CD4-positive, CD25-positive, alpha-beta regulatory T cell (primary cell): ENCODE measurements at regions not wholly inside any gene's neighbourhood (a gene's known extent, or its start where the extent isn't known, plus 50 kb on each side); places are given as distances from the start of the nearest gene placed in this dataset.

Experiments used
- ATAC-seq, 2 donors: fragments of 150-1000 bp; cut with Tn5 transposase; one replicate each; pipeline ENCODE4 v1.10.0; 2021; ENCODE audit warnings: low read depth in 2 of 2, moderate number of reproducible peaks in 2 of 2, moderate library complexity in 1 of 2
- DNase-seq, 3 donors: peaks; one replicate each; pipeline versions ENCODE4 v3.0.0 to v3.0.0-alpha.2; 2012 to 2022; ENCODE audit warnings: mixed read lengths in 1 of 3
- H3K27ac ChIP-seq: one replicate; pipeline ENCODE4 v1.7.0; 2013; ENCODE audit warnings: mild to moderate bottlenecking, low read length; ENCODE audit not compliant: insufficient read depth, poor library complexity, severe bottlenecking
- H3K27me3 ChIP-seq: one replicate; pipeline ENCODE4 v1.7.0; 2013; ENCODE audit warnings: low read length; ENCODE audit not compliant: control insufficient read depth, insufficient read depth
- H3K36me3 ChIP-seq: one replicate; pipeline ENCODE4 v1.7.0; 2013; ENCODE audit warnings: mild to moderate bottlenecking, low read length, moderate library complexity; ENCODE audit not compliant: control insufficient read depth, insufficient read depth
- H3K4me1 ChIP-seq: 2 replicates; pipeline ENCODE4 v1.7.0; 2013; ENCODE audit warnings: mild to moderate bottlenecking, low read length; ENCODE audit not compliant: insufficient read depth, control insufficient read depth, poor library complexity, severe bottlenecking
- H3K4me3 ChIP-seq: one replicate; pipeline ENCODE4 v1.7.0; 2013; ENCODE audit warnings: low read depth, mild to moderate bottlenecking, low read length, moderate library complexity
- H3K9me3 ChIP-seq, 2 experiments: 1 replicate in 1 of 2; 2 replicates in 1 of 2; pipeline ENCODE4 v1.7.0; 2013; ENCODE audit warnings: low read length in 2 of 2, mild to moderate bottlenecking in 1 of 2, moderate library complexity in 1 of 2; ENCODE audit not compliant: control insufficient read depth in 2 of 2
- H3K27ac Mint-ChIP-seq, 3 donors: one replicate each; pipeline ENCODE4 v1.8.0; 2020 to 2022; ENCODE audit warnings: mild to moderate bottlenecking in 3 of 3, mixed read lengths in 3 of 3, moderate library complexity in 2 of 3
- H3K27me3 Mint-ChIP-seq: one replicate; pipeline ENCODE4 v1.8.0; 2022; ENCODE audit warnings: mild to moderate bottlenecking, mixed read lengths
- H3K36me3 Mint-ChIP-seq: one replicate; pipeline ENCODE4 v1.8.0; 2020; ENCODE audit warnings: mixed read lengths
- H3K4me1 Mint-ChIP-seq, 4 donors: one replicate each; pipeline ENCODE4 v1.8.0; 2020 to 2022; ENCODE audit warnings: mixed read lengths in 4 of 4, mild to moderate bottlenecking in 1 of 4
- H3K4me3 Mint-ChIP-seq, 4 donors: one replicate each; pipeline ENCODE4 v1.8.0; 2020 to 2022; ENCODE audit warnings: mild to moderate bottlenecking in 4 of 4, mixed read lengths in 4 of 4, moderate library complexity in 3 of 4
- H3K9me3 Mint-ChIP-seq, 7 donors: one replicate each; pipeline ENCODE4 v1.8.0; 2020 to 2022; ENCODE audit warnings: mixed read lengths in 7 of 7, mild to moderate bottlenecking in 3 of 7, moderate library complexity in 2 of 7

DNA sequence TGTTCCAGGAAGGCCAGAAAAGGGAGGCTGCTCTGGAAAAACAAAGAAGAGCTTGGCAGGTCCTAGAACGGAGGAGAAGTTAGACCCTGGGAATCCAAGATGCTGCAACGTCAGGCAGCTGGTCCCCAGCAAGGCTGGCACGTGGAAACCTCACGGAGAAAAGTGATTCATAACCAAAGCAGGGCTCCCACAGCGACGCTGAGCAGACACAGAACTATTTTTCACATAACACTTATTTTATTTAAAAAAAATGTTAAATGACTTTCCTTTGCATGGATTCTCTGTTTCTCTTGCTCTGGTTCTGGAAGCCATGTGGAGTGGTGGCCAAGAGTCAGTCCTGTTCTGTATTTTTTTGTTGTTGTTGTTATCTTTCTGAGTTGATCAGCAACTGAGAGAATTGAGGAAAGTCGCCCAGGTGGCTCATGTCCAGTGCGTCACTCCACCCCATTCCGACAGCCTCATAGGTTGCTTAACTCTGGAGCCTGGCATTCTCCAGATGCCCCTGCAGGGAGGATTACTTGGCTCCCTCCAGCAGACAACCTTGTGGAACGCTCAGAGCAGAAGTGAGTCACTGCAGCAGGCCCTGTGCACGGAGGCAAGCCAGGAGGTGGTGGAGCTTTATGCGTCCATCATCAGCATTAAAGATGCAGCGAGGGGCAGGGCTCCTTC is 229.9 kb upstream of the HDAC4 start:
- H3K4me3 Mint-ChIP-seq, result no peak overlapping the region
- ATAC-seq (no peak), DNase-seq (no peak)
- Histone ChIP-seq H3K4me3 (no peak overlapping the region), H3K27me3 (no peaks in the 10 kb centered on the region), H3K9me3 (no peaks in the 10 kb centered on the region), H3K4me1 (peaks cover 14% of the 10 kb centered on the region), H3K27ac (no peak overlapping the region), H3K36me3 (no peaks in the 10 kb centered on the region)
- peaks cover 23% of the 10 kb centered on the region for H3K27me3 Mint-ChIP-seq
- peaks cover 0 to 13% (median 9%) of the 10 kb centered on the region in 4 donors for H3K4me1 Mint-ChIP-seq
- H3K9me3 Mint-ChIP-seq, result peaks cover 0 to 3% (median 0%) of the 10 kb centered on the region in 7 donors
- no peaks in the 10 kb centered on the region for H3K36me3 Mint-ChIP-seq
- H3K27ac Mint-ChIP-seq, result no peak overlapping the region

GRCh38 chr2:239629926-239630617 is 229.3 kb upstream of the HDAC4 start:
- peaks cover 0 to 19% (median 11%) of the 10 kb centered on the region in 4 donors for H3K4me1 Mint-ChIP-seq
- peaks cover 0 to 3% (median 0%) of the 10 kb centered on the region in 7 donors for H3K9me3 Mint-ChIP-seq
- no peak overlapping the region for H3K4me3 ChIP-seq
- H3K4me3 Mint-ChIP-seq, result no peak overlapping the region
- H3K27ac Mint-ChIP-seq, result no peak overlapping the region
- H3K4me1 ChIP-seq, result peaks cover 21% of the 10 kb centered on the region
- no peaks in the 10 kb centered on the region for H3K36me3 Mint-ChIP-seq
- H3K27me3 ChIP-seq, result no peaks in the 10 kb centered on the region
- ATAC-seq (no peak), DNase-seq (no peak)
- H3K27me3 Mint-ChIP-seq, result peaks cover 23% of the 10 kb centered on the region
- no peak overlapping the region for H3K27ac ChIP-seq
- no peaks in the 10 kb centered on the region for H3K36me3 ChIP-seq
- H3K9me3 ChIP-seq, result no peaks in the 10 kb centered on the region

- Mint-ChIP-seq H3K36me3 (no peaks in the 10 kb centered on the region), H3K27me3 (peaks cover 16% of the 10 kb centered on the region), H3K27ac (peak overlapping the region in 1 of 3 donors; percentile 88), H3K9me3 (peaks cover 0 to 3% (median 0%) of the 10 kb centered on the region in 7 donors), H3K4me3 (no peak overlapping the region), H3K4me1 (peaks cover 15 to 46% (median 34%) of the 10 kb centered on the region in 4 donors)
- Histone ChIP-seq H3K9me3 (no peaks in the 10 kb centered on the region), H3K4me1 (peaks cover 45% of the 10 kb centered on the region), H3K27me3 (no peaks in the 10 kb centered on the region), H3K4me3 (no peak overlapping the region), H3K36me3 (no peaks in the 10 kb centered on the region), H3K27ac (no peak overlapping the region)
- DNase-seq (no peak), ATAC-seq (no peak)
Measured at GRCh38 chr2:239626961-239627592, 226.3 kb upstream of the HDAC4 start.

DNA sequence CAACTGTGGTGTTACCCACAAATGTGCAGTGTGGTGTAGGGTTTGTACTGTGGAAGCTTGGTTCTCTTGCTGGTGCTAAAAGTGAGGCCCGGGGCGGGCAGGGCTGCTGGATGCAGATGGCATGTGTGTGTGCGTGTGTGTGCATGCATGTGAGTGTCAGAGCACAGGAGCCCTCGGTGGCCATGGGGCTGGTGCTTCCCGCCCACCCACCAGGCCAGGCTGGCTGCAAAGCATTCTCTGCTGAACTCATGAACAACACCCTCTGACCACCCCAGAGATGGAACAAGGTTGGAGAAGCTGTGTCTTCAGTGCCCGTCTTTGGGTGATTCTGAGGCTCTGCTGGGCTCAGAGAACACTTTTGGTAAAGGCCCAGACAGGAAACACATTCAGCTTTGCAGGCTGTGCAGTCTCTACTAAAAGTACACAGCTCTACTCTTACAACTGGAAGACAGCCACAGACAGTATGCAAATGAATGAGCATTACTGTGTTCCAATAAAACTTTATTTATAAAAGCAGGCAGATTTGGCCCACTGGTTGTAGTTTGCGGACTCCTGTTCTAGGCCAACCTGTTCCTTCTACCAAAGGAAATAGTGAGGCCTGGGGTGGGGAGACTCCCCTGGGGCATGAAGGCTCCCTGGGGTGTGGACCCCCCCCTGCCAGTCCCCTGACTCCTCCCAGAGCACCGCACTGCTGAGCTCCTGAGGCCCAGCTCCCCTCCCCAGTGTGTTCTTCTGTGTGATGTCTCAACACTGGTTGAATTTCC is 225.3 kb upstream of the HDAC4 start:
- H3K36me3 Mint-ChIP-seq, result no peaks in the 10 kb centered on the region
- H3K27ac ChIP-seq, result no peak overlapping the region
- H3K4me1 Mint-ChIP-seq, result peaks cover 15 to 46% (median 36%) of the 10 kb centered on the region in 4 donors
- no peaks in the 10 kb centered on the region for H3K27me3 ChIP-seq
- H3K4me3 ChIP-seq, result no peak overlapping the region
- peak in 1 of 2 donors; percentile 58 for ATAC-seq
- no peaks in the 10 kb centered on the region for H3K9me3 ChIP-seq
- H3K27ac Mint-ChIP-seq, result peak overlapping the region in 2 of 3 donors; percentile 83 to 88
- H3K4me3 Mint-ChIP-seq, result peak overlapping the region in 1 of 4 donors; percentile 53
- H3K4me1 ChIP-seq, result peaks cover 48% of the 10 kb centered on the region
- DNase-seq, result no peak
- H3K9me3 Mint-ChIP-seq, result peaks cover 0 to 3% (median 0%) of the 10 kb centered on the region in 7 donors
- no peaks in the 10 kb centered on the region for H3K36me3 ChIP-seq
- H3K27me3 Mint-ChIP-seq, result peaks cover 16% of the 10 kb centered on the region

GRCh38 chr2:239625156-239625845 is 224.5 kb upstream of the HDAC4 start:
- no peak for DNase-seq
- Mint-ChIP-seq H3K36me3 (no peaks in the 10 kb centered on the region), H3K9me3 (peaks cover 0 to 3% (median 0%) of the 10 kb centered on the region in 7 donors), H3K27ac (peak overlapping the region in 1 of 3 donors; percentile 88), H3K4me1 (peaks cover 15 to 46% (median 36%) of the 10 kb centered on the region in 4 donors), H3K27me3 (peaks cover 14% of the 10 kb centered on the region), H3K4me3 (peak overlapping the region in 1 of 4 donors; percentile 53)
- no peaks in the 10 kb centered on the region for H3K9me3 ChIP-seq
- no peaks in the 10 kb centered on the region for H3K27me3 ChIP-seq
- H3K4me3 ChIP-seq, result no peak overlapping the region
- no peaks in the 10 kb centered on the region for H3K36me3 ChIP-seq
- peaks cover 48% of the 10 kb centered on the region for H3K4me1 ChIP-seq
- no peak overlapping the region for H3K27ac ChIP-seq
- no peak for ATAC-seq

DNA sequence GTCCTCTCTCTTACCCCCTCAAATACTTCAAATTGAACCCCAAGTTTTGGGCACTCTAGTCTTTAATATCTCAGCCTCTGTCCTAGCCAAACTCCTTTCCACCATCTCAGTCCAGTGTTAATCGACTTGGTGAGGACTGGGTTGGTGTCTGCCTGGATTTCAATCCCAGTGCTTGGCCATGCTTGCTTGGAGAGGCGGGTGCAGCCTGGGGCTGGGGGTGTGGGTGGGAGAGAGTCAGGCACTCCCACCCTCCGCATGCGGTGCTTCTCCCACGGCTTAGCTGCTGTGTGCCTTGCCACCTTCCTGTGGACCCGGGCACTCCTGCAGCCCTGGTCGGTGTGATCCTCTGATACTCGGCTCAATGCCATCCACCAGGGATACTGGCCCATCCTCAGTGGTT is 220.8 kb upstream of the HDAC4 start:
- H3K36me3 Mint-ChIP-seq, result no peaks in the 10 kb centered on the region
- Histone ChIP-seq H3K27ac (no peak overlapping the region), H3K36me3 (no peaks in the 10 kb centered on the region), H3K4me1 (peaks cover 53% of the 10 kb centered on the region), H3K9me3 (no peaks in the 10 kb centered on the region), H3K4me3 (no peak overlapping the region), H3K27me3 (no peaks in the 10 kb centered on the region)
- peaks cover 0 to 8% (median under 1%) of the 10 kb centered on the region in 7 donors for H3K9me3 Mint-ChIP-seq
- H3K4me3 Mint-ChIP-seq, result no peak overlapping the region
- H3K27ac Mint-ChIP-seq, result peak overlapping the region in 2 of 3 donors; percentile 33 to 52
- ATAC-seq (no peak), DNase-seq (no peak)
- no peaks in the 10 kb centered on the region for H3K27me3 Mint-ChIP-seq
- peaks cover 15 to 48% (median 36%) of the 10 kb centered on the region in 4 donors for H3K4me1 Mint-ChIP-seq

DNA sequence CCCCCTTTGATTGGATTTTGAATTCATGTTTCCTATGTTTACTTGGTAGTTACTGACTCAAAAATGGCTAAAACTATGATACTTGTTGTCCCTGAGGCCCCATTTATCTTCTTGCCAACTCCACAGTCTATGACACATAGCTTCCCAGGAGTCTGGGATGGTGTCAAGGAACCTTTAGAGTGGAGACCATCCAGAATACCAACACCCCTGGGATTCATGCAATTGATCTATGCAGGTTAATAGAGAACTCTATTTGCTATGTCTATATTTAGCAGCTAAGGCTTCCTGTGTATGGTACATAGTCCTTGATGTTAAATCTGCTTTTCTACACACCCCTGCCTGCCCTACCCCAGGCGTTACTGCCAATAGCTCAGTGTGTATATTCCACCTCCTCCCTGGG is 218.5 kb upstream of the HDAC4 start:
- Histone ChIP-seq H3K36me3 (no peaks in the 10 kb centered on the region), H3K4me3 (no peak overlapping the region), H3K4me1 (peaks cover 30% of the 10 kb centered on the region), H3K27ac (no peak overlapping the region), H3K27me3 (no peaks in the 10 kb centered on the region), H3K9me3 (no peaks in the 10 kb centered on the region)
- H3K9me3 Mint-ChIP-seq, result peaks cover 0 to 8% (median 2%) of the 10 kb centered on the region in 7 donors
- DNase-seq (no peak), ATAC-seq (no peak)
- H3K36me3 Mint-ChIP-seq, result no peaks in the 10 kb centered on the region
- no peak overlapping the region for H3K4me3 Mint-ChIP-seq
- H3K4me1 Mint-ChIP-seq, result peaks cover 11 to 36% (median 19%) of the 10 kb centered on the region in 4 donors
- H3K27me3 Mint-ChIP-seq, result no peaks in the 10 kb centered on the region
- peak overlapping the region in 1 of 3 donors; percentile 39 for H3K27ac Mint-ChIP-seq
